ENCODE measurements at regions not wholly inside any gene's neighbourhood (a gene's known extent, or its start where the extent isn't known, plus 50 kb on each side); places are given as distances from the start of the nearest gene placed in this dataset.
"Not testable (repeated sequence)": the region's sequence is repeated elsewhere in the genome, so short reads cannot be mapped to it uniquely, and the experiment has no call there.

DNA sequence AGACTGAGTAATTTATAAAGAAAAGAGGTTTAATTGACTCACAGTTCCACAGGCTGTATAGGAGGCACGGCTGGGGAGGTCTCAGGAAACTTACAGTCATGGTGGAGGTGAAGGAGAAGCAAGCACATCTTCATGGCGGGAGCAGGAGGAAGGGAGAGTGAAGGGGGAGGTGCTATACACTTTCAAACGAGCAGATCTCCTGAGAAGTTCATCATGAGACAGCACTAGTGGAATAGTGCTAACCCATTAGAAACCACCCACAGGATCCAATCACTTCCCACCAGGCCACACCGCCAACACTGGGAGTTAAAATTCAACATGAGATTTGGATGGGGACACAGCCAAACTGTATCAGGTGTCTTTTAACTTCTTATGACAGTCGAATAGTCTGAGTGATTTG is 1459.3 kb upstream of the ACO1 start:
- DNase-seq (ENCODE audit: extremely low spot score, insufficient read length, low read depth) (no peak), FAIRE-seq (no peak)

DNA sequence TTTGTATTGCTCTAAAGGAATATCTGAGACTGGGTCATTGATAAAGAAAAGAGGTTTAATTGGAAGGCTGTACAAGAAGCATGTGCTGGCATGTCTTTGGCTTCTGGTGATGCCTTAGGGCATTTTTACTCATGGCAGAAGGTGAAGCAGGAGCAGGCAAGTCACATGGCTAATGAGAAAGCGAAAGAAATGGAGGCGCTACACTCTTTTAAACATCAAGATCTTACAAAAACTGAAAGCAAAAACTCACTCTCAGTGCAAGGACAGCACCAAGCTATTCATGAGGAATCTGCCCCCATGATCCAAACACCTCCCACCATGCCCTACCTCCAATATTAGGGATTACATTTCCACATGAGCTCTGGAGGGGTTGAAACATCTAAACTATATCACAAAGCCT is 1458.8 kb upstream of the ACO1 start:
- FAIRE-seq (no peak), DNase-seq (ENCODE audit: extremely low spot score, insufficient read length, low read depth) (no peak)

DNA sequence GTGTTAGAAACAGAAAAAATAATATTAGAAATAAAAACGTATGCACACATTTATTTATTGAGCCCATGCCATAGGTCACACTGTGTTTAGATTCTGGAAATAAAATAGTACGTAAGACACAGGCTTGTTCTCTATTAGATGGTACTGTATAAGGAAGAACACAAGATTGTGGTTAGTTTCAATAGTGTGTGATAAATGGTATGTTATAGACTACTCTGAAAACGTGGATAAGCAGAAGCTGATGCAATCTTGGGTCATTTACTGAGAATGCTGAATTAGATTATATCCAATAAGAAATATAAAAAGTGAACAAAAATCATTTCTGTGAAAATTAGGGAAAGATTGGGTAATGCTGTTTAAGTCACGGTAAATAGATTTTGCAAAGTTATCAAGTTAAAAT is 1456.4 kb upstream of the ACO1 start:
- FAIRE-seq: no peak
- no peak for DNase-seq (ENCODE audit: extremely low spot score, insufficient read length, low read depth)

DNA sequence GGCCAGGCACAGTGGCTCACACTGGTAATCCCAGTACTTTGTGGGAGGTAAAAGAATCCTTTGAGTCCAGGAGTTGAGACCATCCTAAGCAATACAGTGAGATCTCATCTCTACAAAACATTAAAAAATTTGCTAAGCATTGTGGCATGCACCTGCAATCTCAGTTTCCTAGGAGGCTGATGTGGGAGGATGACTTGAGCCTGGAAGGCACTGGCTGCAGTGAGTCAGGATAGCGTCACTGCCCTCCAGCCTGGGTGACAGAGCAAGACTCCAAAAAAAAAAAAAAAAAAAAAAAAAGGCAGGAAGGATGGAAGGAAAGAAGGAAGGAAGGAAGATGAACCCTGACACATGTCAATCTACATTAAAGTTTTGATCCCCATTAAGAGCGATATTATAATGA is 1452.2 kb upstream of the ACO1 start:
- no peak for DNase-seq (ENCODE audit: extremely low spot score, insufficient read length, low read depth)
- FAIRE-seq: no peak

DNA sequence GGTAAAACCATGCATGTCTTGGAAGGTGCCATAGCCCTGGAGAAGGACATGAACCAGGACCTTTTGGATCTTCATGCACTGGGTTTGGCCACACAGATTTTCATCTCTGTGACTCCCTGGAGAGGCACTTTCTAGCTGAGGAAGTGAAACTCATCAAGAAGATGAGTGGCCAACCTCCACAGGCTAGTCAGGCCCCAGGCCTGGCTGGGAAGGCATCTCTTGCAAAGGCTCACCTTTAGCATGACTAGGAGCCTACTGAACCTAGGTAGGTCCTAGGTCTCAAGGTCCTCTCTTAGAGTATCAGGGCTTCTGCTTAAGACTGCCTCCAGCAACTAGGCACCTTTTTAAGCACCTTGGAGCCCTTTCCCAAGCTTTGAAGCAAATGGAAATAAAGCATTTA is 1448.7 kb upstream of the ACO1 start:
- FAIRE-seq (no peak), DNase-seq (ENCODE audit: extremely low spot score, insufficient read length, low read depth) (no peak)

DNA sequence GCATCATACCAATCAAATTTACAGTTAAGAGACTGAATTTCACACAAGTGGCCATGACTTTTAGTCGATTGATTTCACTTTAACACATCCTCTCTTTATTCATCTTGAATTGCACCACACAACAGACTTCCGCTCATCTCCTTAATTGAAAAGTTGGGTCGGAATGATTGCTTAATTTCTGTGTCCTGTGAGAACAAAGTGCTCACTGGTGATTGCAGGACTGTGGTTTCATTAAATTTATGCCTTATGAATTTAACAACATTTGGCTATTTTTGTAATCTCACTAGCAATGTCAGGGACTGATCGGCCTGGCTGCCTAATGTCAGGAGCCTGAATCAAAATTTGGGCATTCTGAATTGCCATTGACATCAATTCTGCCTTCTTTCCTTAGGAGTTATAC is 1447.3 kb upstream of the ACO1 start:
- FAIRE-seq: no peak

DNA sequence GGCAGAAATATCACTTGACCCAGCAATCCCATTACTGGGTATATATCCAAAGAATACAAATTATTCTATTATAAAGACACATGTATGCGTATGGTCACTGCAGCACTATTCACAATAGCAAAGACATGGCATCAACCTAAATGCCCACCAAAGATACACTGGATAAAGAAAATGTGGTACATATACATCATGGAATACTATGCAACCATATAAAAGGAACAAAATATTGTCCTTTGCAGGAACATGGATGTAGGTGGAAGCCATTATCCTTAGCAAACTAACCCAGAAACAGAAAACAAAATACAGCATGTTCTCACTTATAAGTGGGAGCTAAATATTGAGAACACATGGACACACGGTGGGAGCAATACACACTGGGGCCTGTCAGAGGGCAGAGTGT is 1441.6 kb upstream of the ACO1 start:
- not testable (repeated sequence) for FAIRE-seq; DNase-seq (ENCODE audit: extremely low spot score, insufficient read length, low read depth)

More for the DNA sequence above, 1447.3 kb upstream of the ACO1 start:
- no peak for DNase-seq (ENCODE audit: extremely low spot score, insufficient read length, low read depth)

DNA sequence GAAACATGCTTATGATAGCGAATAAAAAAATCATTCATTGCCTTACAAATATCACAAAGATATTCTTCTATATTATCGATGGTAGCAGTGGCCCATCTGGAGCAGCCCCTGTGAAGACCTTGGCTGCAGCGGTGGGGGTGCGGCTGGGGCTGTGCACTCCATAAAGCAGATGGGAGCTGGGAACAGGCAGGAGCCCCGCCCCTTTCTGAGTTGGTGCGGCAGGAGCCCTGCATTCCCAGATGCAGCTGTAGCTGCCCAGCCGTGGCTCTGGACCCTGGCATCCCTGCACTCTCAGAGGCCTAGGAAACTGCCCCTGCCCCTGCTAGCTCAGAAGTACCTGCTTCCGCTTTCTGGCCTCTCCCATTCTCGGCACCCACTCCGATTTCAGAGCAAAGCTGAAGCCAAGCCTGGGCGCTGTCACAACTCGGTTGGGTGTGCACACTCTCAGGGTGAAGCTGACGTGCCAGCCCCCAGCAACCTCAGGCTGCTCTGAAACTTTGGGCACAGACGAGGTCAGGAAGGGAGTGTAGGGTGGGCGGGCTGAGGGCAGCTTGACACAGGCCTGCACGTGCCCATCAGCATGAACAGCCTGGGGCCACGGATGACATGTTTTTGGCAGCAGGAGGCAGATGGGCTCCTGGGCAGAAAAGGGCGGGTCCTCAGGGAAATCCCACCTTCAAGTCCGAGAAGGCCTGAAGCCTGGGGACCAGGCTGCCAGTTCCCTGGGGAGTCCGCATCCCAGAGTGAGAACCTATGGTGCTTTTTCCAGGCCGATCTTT is 1440.8 kb upstream of the ACO1 start:
- DNase-seq (ENCODE audit: extremely low spot score, insufficient read length, low read depth) (no peak), FAIRE-seq (no peak)

DNA sequence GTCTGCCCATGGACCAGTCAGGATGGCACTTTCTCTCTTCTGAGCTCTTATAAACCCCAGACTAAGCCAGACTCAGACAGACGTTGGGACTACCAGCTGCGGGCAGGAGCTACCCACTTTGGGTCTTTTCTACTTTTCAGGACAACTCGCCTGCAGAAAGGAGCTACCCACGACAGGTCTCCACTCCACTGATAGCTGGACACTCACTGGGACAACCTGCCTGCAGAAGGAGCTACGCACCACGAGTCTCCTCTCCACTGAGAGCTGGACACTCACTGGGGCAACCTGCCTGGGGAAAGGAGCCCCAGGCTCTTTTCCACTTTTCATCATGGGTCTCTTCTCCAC is 1440.2 kb upstream of the ACO1 start:
- no peak for FAIRE-seq
- no peak for DNase-seq (ENCODE audit: extremely low spot score, insufficient read length, low read depth)

DNA sequence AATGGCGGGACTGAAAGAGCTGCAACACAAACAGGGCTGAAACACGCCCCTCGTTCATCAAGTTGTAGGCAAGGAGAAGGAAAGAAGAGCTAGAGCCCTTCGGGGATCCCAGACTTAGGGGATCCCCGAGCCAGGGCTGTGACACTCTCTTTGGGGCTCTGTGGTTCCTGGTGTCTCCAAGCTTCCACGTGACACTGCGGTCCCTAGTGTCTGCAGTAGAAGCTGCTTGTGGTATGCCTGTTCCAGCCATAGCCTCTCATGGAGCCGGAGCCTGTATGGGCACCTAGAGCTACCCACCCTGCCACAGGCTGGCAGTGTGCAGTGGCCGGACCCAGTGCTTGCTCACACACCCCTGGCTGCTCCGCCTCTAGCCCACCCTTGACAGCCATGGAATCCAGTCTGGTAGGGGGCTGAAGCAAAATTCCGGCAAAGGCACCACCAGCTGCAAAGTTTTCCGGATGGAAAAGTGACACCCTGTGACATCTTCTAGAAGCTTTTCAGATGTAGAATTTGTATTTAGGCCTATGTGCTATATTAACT is 1439.6 kb upstream of the ACO1 start:
- no peak for DNase-seq (ENCODE audit: extremely low spot score, insufficient read length, low read depth)
- no peak for FAIRE-seq

DNA sequence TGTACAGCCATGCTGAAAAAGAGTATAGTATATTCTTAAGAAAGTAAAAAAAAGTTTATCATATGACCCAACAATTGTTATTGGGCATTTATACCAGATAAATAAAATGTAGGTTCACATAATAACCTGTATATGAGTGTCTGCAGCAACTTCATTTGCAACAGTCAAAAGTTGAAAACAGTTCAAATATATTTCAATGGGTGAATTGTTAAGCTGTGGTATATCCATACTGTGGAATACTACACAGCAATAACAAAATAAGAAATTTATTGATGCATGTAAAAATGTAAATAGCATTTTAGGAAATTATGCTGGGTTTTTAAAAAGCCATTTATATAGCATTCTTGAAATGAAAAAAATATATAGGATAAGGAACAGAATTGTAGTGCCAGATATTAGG is 1420.1 kb upstream of the ACO1 start:
- FAIRE-seq (no peak), DNase-seq (ENCODE audit: extremely low spot score, insufficient read length, low read depth) (no peak)

DNA sequence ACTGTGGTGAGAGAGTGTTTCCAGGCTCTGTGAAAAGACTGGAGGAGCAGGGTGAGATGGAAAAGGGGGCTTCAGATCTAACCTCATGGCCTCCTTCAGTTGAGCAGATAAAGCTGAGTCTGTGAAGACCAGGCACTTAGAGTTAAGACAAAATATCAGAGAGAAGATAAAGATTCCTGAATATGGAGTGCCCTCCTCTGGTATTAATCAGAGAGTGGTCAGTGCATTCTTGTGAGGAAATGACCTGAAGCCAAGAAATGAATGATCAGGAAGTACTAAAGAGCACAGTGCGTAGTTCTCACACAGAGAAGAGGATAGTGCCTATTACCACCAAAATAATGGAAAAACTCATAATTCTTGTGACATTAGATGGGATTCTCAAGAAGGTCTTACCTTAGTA is 1417.0 kb upstream of the ACO1 start:
- DNase-seq (ENCODE audit: extremely low spot score, insufficient read length, low read depth): no peak
- FAIRE-seq: no peak

DNA sequence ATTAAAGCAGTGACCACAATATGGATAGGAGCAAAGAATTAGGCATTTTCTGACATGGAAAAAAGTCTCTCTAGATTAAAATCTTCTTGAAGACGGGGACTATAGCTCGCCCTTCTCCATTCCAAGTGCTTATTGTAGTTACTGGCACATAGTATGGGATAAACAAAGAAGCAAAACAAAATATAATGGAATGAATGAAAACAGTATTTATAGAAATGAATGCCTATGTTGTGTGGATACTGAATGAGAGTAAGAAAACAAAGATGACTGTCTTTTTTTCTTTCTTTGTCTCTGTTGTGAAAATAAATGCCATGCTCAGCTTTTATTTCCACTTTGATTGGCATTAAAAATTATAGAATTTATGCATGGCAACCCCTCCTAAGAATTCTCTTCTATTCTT is 1414.3 kb upstream of the ACO1 start:
- FAIRE-seq: no peak
- DNase-seq (ENCODE audit: extremely low spot score, insufficient read length, low read depth): no peak

DNA sequence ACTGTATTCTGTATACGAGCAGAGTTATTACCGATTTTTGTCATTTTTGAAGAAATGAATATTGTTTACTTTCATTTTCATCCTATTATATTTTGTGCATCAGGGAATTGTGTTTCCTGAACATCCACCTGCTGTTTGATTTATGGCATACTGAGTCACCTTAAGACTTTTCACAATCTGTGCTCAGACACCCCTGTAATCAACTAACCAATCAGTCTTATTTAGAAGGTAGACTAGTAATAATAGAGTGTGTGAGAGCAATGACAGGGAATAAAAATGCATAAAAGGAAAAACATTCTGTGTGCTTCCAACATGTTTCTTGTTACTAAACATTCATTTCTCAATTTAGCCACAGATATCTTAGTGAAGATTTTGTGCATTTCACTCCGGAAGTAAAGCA is 1413.6 kb upstream of the ACO1 start:
- no peak for FAIRE-seq
- DNase-seq (ENCODE audit: extremely low spot score, insufficient read length, low read depth): no peak

DNA sequence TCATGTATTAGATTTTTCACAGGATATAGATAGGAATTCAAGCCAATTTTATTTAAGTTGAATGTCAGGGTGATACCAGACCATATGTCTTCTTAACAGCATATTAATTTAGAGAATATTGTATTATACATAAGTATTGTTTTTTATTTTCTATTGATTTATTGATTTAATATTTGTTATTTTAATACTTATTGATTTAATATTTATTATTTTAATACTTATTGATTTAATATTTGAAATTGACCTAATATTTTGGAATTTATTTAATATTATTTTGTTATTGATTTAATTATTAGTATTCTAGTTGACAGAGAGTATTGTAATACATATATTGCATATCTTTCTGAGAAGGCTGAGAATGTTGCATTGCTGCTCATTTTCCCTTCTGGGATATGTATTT is 1411.8 kb upstream of the ACO1 start:
- DNase-seq (ENCODE audit: extremely low spot score, insufficient read length, low read depth) (no peak), FAIRE-seq (no peak)

DNA sequence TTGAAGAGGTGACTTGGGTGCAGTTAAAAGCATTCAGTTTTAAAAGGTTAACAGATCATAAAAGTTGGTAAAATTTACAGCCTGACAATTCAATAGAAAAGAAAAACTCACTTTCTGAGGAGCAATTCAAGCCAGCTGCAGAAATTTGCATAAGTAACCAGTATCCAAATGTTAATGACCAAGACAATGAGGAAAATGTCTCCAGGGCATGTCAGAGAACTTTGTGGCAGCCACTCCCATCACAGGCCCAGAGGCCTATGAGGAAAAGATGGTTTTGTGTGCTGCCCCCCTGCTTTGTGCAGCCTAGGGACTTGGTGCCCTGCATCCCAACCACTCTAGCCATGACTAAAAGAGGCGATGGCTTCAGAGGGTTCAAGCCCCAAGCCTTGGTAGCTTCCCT is 1406.5 kb upstream of the ACO1 start:
- DNase-seq (ENCODE audit: extremely low spot score, insufficient read length, low read depth) (no peak), FAIRE-seq (no peak)

DNA sequence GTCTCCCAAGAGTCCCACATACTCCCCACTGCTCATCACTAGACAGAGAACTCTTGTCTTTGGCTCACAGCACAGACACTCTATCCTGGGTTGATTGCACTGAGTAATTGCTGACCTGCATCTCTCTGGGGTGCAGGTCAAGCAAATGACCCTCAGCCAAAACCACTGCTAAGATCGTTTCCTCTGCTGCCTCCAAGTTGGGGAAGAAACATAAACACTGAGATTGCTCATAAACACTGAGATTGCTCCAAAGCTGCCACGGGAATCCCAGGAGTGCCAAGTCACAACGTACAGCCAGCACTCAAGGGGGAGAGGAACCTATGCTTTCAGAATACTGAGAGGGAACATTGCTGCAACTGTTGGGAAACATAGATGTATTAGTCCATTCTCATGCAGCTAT is 1402.1 kb upstream of the ACO1 start:
- FAIRE-seq (no peak), DNase-seq (ENCODE audit: extremely low spot score, insufficient read length, low read depth) (no peak)

DNA sequence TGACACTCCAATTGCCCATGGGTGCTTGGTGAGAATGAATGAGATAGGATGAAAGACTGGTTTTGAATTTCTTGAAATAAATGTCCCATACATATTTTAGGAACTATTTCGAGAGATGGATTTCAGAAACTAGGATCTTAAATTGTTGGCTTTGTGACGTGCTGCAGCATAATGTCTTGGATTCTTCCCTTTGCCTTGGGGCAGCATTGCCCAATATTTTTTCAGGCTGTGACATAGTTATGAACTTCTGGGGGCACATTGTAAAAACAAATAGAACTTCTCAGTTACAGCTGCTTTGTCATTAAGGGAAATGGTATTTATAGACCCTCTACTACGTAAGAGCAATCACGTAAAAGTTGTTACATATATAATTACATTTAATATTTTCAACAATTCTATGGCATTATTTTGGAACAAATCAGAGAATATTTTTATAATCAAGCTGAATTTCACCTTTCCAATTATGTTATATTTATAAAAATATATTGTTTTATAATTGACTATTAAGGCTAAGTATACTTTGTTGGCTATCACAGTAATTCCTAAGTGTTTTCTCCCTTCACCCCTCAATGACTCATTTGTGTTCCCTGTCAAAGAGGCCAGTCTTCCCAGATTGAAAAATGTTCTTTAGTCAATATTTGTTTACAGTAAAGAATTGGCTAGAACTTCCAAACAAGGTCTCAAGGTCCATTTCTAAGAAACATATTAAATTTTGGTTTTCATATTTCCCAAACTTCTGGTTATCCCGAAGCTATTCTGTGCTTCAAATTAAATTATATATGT is 1388.3 kb upstream of the ACO1 start:
- FAIRE-seq (no peak), DNase-seq (ENCODE audit: extremely low spot score, insufficient read length, low read depth) (no peak)

DNA sequence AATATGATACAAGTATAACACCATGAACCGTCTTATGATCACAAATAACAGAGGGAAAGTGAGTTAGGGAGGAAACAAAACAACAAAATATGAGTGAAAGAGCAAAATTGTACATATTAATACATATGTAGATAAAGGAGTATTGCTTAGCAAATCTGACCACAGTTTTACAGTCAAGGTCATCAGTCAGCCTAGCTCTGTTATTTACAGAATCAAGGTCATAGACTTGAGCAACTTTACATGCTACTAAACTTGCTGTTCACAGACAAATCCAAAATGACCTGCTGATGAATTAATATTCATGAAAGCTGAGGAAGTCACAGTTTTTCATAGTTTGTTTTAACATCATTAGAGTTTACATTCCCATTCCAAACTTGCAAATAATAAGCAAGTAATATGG is 1387.7 kb upstream of the ACO1 start:
- no peak for FAIRE-seq
- DNase-seq (ENCODE audit: extremely low spot score, insufficient read length, low read depth): no peak

DNA sequence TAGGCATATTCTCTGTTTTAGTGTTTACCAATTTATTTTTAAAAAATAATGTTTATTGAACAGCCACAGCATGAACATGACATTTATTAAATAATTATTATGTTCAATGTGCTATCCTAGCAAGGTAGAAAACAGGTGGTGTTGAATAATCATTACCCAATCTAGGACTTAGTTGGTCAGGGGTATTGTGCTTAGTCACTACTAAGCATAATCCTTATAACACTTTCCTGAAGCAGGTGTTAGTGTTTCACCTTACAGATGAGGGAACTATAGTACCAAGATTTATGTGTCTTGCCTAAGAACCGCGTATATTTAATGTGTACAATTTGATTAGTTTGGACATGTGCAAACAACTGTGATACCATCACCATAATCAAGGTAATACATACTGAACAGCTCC is 1387.2 kb upstream of the ACO1 start:
- no peak for FAIRE-seq

DNA sequence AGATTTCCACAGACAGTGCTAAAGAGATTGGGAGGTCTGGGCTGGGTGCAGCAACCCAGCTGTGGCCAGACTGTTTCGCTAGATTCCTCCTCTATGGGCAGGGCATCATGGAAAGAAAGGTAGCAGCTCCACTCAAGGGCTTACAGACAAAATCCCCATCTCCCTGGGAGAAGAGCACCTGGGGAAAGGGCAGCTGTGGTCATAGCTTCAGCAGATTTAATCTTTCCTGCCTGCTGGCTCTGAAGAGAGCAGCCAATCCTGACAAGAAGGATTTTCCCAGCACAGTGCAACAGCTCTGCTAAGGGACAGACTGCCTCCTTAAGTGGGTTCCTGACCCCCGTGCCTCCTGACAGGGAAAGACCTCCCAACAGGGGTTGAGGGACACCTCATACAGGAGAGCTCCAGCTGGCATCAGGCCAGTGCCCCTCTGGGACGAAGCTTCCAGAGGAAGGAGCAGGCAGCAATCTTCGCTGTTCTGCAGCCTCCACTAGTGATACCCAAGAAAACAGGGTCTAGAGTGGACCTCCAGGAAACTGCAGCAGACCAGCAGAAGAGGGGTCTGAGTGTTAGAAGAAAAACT is 1379.3 kb upstream of the ACO1 start:
- FAIRE-seq (no peak), DNase-seq (ENCODE audit: extremely low spot score, insufficient read length, low read depth) (no peak)

More for the DNA sequence above, 1387.2 kb upstream of the ACO1 start:
- no peak for DNase-seq (ENCODE audit: extremely low spot score, insufficient read length, low read depth)

Data from GM18507 (cell line).